ENCODE measurements at regions not wholly inside any gene's neighbourhood (a gene's known extent, or its start where the extent isn't known, plus 50 kb on each side); places are given as distances from the start of the nearest gene placed in this dataset.
"Not testable (repeated sequence)": the region's sequence is repeated elsewhere in the genome, so short reads cannot be mapped to it uniquely, and the experiment has no call there.

DNA sequence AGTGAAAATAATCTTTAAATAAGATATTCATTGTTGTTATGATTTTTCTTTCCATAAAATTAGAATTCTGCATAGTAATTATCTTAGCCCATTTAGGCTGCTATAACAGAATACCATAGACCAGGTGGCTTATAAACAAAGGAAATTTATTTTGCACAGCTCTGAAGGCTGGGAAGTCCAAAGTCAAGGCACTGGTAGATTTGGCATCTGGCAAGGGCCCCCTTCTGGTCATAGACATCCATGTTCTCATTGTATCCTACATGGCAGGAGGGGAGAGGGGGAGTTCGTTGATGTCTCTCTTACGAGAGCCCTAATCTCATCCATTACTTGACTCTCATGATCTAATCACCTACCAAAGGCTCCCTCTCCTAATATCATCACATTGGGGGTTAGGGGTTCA lies 175.0 kb upstream of the CCN2 start:
- TF ChIP-seq, protein P1, sequence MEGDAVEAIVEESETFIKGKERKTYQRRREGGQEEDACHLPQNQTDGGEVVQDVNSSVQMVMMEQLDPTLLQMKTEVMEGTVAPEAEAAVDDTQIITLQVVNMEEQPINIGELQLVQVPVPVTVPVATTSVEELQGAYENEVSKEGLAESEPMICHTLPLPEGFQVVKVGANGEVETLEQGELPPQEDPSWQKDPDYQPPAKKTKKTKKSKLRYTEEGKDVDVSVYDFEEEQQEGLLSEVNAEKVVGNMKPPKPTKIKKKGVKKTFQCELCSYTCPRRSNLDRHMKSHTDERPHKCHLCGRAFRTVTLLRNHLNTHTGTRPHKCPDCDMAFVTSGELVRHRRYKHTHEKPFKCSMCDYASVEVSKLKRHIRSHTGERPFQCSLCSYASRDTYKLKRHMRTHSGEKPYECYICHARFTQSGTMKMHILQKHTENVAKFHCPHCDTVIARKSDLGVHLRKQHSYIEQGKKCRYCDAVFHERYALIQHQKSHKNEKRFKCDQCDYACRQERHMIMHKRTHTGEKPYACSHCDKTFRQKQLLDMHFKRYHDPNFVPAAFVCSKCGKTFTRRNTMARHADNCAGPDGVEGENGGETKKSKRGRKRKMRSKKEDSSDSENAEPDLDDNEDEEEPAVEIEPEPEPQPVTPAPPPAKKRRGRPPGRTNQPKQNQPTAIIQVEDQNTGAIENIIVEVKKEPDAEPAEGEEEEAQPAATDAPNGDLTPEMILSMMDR (conservative IDR thresholded peaks at IDR 0.05) = no peak
- no peak overlapping the region for H3K27ac ChIP-seq

DNA sequence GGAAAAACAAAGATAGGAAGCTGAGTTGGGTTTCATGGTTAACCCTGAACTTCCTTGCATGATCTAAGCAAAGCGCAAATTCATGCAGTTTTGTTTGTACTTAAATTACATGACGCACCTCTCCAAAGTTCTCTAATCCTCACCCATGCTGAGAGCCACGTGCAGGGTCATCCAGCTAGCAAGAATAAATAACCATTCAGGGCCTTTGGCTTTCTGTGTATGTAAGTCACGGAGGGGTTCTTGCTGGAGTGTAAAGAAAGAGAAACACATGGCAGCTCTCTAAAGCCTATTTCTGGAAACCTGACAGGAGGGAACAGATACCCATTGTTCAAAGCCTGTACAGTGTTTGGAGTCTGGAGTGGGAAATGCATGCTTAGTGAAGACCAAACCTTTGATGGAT lies 171.7 kb upstream of the CCN2 start:
- TF ChIP-seq, protein P1 (conservative IDR thresholded peaks at IDR 0.05) = no peak

GRCh38 chr6:132122176-132122575 lies 171.0 kb upstream of the CCN2 start:
- TF ChIP-seq, protein P1 (conservative IDR thresholded peaks at IDR 0.05) = no peak

More for the DNA sequence above, 171.7 kb upstream of the CCN2 start:
- no peak overlapping the region for H3K27ac ChIP-seq

DNA sequence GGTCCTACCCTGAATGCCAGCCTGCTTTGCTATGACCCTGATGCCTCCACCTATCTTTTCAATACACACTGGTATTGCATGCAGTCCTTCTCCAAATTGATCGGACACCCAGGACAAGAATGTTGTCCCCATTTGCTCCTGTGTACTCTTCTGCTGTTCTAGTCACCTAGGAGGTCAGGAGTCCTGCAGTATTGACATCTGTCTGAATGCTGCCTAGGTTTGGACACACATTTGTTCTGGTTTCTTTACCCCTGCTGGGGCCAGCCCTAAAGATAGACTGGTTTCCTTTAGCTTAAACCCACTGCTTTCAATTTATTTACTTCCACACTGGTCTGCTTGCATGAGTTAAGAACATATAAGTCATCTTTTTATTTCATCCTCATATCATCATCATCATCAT lies 167.0 kb upstream of the CCN2 start:
- no peak overlapping the region for H3K27ac ChIP-seq
- TF ChIP-seq, protein P1 (conservative IDR thresholded peaks at IDR 0.05) = no peak

More at GRCh38 chr6:132122176-132122575, 171.0 kb upstream of the CCN2 start:
- H3K27ac ChIP-seq = no peak overlapping the region

DNA sequence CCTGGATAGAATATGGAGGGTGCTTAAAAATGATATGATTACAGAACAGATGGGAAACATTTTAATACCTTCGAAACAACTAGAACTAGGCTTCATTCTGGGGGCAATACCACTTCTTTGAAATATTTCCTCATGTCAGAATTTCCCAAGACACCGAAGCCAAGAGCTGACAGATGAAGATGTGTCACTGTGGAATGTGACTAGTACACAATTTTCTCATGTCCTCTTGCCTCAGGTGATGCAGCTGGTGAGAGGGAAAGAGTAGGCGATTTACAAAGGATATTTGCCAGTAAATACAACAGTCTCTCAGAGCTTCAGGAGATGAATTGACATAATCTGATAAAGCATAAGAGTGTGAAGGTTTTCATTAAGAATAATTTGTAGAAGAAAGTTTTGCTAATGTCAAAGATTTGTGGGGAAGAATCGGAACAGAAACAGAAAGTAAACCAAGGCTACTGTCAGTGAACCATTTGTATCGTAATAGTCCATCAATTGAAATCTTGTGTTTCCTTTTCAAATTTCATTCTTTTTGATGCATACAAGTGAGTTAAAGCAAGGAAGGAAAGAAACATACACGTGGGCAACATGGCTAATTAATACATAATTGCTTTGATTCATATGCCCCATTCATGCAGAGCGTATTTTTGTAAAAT lies 164.7 kb upstream of the CCN2 start:
- TF ChIP-seq, protein P1 (conservative IDR thresholded peaks at IDR 0.05) = no peak
- no peak overlapping the region for H3K27ac ChIP-seq

DNA sequence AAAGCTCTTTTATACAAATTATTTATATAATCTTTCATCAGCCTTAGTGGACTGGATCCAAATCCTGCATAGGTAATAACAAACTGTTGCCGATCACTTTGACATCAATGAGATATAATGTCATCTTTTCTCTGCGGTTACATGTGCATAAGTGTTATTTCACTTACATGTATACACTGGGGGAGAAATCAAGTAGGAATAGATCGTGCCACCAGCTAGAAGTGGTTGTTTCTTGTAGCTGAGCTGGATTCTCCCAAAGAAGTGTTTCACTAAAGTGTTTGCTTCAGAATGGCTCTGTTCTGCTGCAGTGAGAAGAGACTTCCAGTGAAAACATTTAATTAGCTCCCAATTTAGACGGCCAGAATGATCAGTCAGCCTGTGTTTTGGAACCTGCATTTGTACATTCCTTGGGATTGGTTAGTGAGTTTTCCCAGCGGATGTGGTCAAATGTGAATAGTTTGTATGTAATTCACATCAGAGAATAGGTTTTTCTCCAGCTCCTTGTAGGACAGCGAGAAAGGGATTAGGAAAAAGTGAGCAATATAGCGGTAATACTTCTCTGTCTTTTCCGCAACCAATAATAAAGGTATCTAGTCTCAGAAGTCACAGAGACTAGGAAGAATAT lies 163.1 kb upstream of the CCN2 start:
- TF ChIP-seq, protein P1 (conservative IDR thresholded peaks at IDR 0.05) = no peak
- no peak overlapping the region for H3K27ac ChIP-seq

GRCh38 chr6:132109752-132110151 lies 158.6 kb upstream of the CCN2 start:
- H3K27ac ChIP-seq = not testable (repeated sequence)

DNA sequence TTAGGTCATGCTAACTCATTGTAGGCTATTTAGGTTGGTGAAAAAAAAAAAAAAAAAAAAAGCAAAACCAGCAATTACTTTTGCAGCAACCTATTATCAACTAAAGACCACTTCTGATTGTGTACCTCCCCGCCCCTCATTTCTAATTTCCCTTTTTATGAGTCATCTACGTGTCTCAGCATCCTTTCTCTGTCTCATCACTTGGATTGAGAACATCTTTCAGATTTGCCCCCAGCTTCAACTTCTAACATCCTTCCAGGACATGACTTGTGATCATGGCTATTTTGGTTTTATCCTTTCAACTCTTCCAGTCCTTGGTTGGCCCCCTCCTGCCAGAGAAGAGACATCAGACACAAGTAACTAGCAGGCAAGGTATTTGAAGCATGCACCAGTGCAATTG lies 156.7 kb upstream of the CCN2 start:
- TF ChIP-seq, protein P1 (conservative IDR thresholded peaks at IDR 0.05) = no peak
- H3K27ac ChIP-seq = no peak overlapping the region

Data from VCaP (cell line).